NCI-H345 treated with DMSO at 0.1 percent for 48 hours (cell line): ENCODE measurements at regions not wholly inside any gene's neighbourhood (a gene's known extent, or its start where the extent isn't known, plus 50 kb on each side); places are given as distances from the start of the nearest gene placed in this dataset.

ENCODE experiments used
- DNase-seq: peaks from one replicate; lab custom pipeline; 2025; ENCODE audit not compliant: unreplicated experiment; lab: John Stamatoyannopoulos, UW

DNA sequence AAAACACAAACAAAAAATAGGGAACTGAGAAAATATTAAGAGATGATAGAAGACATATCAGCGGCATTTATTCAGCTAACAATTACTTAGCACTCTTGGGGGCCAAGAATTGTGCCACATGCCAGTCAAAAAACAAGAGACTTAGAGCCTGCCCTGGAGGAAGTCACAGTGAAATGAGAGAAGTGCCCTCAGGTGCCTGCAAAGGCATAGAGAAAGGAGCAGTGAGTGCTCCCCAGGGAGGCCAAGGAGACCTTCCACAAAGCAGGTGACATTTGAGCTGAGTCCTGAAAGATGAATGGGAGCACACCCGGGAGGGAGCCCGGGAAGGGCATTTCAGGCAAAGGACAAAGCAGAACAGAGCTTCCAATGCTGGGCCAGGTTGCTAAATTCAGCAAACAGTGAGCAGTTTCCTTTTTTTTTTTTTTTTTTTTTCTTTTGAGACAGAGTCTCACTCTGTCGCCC lies 184.7 kb upstream of the JARID2 start:
- DNase-seq, result peak; percentile 4

DNA sequence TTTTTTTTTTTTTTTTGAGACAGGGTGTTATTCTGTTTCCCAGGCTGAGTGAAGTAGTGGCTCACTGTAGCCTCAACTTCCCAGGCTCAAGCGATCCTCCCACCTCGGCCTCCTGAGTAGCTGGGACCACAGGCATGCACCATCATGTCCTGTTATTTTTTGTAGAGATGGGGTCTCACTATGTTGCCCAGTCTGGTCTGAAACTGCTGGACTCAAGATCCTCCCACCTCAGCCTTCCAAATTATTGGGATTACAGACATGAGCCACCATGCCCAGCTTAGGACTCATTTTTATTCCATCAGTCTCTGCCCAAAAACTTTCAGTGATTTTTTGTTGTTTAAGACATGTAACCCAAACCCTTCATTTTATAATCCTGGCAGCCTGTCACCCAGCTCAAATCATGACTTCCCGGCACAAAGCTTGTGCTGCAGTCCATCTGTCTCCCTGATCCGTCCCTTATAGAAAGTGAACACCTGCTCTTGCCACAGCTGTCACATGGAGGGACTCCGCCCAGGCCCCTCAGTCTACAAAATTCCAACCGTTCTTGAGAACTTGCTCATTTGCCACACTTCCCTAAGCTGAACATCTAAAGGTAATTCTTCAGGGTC lies 183.9 kb upstream of the JARID2 start:
- no peak for DNase-seq

DNA sequence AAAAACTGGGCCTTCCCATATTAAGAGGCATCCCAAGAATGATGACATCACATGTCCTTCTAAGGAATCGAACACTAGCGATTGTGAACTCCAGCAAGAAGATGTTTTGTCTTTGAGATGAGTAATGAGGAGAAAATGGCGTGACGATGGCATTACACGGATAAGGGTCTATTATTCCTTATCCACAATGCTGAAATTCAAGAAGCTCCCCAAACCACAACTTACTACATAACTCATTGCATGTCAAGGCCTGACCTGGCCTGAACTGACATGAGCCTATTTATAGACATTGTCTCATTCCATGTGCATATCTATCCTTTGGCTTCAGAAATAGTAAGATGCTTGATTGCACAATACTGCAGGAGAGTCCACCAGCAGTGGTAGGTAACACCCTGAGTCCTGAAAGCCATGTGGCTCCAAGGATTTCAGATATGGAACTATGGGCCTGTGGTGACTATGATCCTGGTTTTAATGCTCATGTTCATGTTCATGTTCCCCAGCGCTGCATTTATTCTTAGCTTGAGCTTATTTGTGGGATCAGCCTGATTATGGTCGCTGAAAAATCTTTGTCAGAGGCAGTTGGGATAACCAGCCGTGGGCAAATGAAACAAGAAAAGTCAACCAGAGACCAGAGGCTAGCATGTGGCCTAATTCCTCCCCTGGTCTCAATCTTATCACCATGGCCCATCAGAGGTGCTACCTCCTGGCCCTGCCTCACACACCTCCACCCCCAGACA lies 183.2 kb upstream of the JARID2 start:
- no peak for DNase-seq

DNA sequence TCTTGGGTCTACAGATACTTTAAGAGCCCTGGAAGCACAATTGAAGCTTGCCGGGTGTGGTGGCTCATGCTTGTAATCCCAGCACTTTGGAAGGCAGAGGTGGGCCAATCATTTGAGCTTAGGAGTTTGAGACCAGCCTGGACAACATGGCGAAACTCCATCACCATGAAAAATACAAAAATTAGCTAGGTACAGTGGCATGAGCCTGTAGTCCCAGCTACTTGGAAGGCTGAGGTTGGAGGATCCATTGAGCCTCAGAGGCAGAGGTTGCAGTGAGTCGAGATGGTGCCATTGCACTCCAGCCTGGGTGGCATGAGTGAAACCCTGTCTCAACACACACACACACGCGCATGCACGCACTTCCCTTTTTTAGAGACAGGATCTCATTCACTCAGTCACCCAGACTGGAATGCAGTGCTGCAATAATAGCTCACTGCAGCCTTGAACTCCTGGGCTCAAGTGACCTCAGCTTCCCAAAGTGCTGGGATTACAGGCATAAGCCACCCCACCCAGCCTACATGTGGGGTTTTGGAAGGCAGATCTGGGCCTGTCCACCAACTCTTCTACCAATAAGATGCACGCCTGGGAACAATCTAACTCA lies 182.5 kb upstream of the JARID2 start:
- no peak for DNase-seq

DNA sequence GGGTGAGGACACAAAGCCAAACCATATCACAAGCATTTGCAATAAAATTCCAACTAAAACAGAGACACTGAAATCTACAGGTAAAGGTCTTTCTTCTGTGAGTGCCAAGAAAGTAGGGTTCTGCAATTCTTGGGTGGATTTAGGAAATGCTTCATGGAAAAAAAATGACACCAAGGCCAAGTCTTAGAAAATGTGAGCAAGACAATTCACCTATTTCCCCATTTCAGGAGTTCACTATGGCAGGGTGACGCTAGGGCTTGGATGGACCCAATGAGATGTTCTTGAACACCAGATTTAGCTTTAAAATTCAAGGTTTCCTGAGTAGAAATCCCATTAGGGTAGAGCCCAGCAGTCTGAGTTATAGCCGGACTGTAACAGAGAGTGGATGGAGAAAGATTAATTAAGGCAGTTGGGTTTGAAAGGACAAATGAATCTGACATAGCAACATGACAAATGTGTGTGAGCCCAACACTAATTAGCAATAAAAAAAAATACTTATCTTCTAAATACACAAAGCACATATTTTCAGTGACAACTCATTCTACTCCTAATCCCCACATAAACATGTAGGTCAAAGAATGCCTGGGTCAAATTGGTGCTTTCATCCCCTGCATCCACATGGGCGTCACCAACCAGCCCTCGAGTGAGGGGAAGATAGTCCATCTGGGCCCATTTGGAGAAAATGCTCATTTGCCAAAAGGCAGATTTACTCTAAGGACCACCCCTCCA lies 180.4 kb upstream of the JARID2 start:
- no peak for DNase-seq

DNA sequence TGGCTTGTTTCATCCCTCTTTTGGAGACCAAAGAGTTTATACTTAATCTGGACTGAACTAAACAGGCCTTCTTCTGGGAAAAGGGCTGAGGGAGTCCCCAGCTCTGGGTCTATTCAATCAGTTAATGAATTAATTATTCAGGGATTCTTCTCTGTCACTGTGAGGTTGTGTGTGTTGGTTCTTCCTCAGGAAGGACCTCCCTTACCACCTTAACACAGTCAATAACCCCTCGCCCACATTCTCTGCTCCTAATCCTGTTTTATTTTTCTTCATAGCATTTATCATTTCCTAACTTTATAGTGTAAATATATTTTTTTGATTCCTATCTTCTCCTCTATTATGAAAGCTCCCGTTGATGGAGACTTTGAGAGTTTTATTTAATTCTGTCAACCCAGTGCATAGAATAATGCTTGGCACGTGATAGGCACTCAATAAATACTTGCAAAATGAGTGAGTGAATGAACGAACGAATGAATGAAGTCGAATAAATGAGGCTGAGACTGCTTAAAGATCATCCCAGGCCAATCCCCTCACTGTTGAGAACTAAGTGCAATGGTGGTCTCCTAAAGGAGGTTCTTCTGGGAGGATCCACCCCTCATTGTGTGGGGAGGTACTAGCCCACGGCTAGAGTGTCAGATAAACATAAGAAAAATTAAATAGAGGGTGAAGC lies 179.6 kb upstream of the JARID2 start:
- no peak for DNase-seq

DNA sequence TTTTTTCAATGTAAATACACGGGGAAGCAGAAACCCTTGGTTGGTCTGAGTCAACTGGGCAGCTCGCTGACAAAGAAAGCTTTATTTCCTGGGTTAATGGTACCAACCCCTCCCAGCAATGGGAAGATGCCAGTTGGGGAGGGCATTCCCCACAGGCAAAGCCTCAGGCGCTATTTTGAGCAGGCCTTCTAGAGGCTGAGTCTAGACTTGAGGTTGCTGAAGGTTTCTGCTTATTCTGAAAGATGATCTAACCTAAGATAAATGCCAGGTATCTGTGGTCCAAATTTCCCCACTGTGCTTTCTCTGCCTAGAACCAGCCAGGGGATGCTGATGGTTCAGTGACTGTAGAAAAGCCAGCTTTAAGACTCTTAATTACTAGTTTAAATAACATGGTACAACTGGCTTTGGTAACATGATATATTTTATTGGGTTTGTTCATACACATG lies 172.5 kb upstream of the JARID2 start:
- no peak for DNase-seq

DNA sequence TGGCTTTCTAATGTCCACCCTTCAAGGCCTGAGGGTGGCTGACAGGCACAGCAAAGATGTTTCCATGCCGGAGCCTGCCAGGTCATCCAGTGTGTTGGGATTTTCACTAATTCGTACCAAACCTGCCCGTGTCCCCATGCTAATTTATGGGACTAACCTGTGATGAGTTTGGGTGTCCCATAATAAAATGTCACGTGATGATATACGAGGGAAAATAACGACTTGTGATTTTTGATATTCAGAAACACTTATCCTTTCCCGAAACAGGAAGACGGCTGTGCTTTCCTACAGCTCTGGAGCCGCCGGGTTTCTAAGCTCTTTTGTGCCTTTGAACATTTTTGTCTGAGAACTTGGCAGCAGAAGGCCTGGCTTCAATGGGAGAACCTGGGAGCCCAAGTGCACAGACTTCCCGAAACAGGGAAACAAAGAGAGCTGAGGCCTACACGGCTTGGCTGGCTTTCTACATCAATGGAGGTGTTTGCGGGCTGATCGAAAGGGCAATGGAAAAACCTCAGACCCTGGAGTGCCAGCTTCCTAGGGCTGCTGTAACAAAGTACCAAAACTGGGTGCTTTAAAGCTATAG lies 171.9 kb upstream of the JARID2 start:
- no peak for DNase-seq

DNA sequence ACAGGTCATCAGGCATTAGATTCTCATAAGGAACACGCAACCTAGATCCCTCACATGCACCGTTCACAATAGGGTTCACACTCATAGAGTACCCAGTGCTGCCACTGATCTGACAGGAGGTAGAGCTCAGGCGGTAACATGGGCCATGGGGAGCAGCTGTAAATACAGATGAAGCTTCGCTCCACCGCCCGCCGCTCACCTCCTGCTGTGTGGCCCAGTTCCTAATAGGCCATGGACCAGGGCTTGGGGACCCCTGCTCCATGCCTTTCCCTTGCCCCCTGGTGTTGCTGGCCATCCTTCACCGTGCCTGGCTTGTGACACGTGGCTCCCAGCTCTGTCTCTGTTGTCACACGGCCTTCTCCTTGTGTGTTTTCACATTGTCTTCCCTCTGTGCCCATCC lies 171.1 kb upstream of the JARID2 start:
- no peak for DNase-seq

DNA sequence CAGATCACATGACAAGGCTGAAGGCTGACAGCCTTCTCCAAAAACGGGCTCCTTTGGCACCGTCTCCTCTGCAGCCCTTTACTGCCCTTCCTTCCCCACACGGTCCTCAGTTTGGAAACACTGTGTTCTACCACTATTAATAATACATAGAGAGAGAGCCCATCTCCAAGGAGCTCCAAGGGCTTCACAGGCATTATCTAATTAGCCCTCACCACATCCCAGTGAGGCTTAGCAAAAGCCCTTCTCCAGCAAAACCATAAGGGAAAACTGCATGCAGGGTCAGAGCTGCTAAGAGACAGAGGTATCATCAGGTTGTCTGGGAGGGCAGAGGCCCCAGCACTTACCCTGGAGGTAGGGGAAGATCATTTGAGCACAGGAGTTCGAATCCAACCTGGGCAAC lies 169.3 kb upstream of the JARID2 start:
- no peak for DNase-seq

DNA sequence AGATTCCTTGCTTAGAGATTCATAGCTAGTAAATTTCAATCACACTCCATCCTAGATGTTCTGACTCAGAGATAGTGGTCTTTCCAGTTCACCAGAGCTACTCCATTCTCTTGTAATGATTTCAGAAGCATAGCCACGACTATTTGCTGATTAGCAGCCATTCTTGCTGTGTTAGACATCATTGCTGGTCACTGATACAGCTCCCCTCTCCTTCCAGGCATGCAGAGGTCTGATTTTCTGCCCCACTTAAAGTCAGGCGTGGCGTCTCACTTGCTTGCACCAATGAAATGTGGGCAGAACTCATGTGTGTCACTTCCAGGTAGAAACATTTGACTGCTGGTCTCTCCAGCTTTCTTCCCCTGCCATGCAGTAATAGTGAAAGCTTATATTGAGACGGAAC lies 168.9 kb upstream of the JARID2 start:
- no peak for DNase-seq

DNA sequence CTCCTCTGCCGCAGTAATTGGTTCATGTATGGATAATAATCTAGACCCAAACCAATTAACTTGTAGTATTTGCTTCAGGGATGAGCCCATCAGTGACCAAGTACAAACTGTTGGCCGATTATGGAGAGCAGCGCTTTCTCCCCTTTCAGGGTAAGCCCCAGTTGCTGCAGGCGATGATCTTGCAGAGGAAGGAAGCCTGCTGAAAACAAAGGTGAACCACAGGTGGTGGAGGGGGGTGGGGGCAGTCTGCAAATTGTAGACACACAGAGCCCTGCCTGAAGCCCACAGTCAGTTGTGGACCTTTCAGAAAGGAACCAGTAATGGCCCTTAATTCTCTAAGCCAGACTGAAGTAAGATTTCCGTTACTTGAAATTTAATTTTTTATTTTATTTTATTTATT lies 167.9 kb upstream of the JARID2 start:
- no peak for DNase-seq

DNA sequence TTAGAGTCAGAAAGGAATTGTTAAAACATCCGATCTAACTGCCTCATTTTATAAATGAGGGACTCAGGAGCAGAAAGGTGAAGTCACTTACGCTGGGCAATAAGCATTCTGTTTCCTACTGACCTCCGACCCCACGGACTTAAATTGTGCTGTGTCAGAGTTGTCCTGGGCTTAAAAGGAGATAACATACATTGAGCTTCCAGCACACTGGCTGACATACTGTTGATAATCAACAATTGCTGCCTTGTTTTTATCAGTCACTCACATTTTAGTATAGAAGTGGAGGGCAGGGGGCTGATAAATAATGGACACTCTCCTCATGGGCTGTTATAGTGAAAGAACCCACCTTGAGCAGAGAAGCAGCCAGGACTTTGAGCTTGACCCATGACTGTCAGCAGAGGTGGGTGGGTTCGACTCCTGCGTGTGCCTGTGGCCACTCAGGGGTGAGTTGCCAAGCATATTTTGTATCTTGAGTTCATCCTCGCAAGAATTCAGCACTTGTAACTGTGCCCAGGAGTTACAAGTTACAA lies 166.5 kb upstream of the JARID2 start:
- no peak for DNase-seq

DNA sequence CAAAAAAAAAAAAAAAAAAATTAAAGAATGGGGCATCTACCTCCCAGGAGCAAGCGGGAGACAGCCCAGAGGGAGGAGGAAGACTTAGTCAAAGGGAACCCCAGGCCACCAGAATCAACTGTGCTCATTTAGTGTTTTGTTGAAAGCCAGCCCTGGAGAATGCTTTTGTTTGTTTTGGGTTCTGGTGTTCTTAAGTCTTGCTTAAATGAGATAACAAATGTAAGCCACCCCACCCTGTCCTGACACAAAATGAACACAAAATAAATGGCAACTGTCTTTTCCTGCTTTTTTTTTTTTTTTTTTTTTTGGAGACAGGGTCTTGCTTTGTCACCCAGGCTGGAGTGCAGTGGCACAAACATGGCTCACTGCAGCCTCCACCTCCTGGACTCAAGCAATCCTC lies 165.0 kb upstream of the JARID2 start:
- no peak for DNase-seq

DNA sequence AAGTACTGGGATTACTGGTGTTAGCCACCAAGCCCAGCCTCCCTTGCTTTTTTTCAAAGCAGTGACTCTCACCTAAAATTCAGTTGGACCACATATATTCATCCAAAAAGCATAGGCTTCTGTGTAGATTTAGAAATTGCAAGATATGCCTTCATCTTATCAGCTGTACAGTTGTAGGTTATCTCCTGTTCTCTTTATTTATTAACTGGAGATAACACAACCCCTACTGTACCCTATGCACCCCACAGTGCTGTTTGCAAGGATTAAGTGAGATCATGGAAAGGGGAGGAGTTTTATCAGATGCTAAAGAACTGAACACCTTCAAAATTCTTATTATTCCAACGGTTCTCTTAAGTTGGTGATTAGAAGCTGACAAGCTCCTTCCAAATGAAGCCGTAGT lies 164.4 kb upstream of the JARID2 start:
- no peak for DNase-seq

DNA sequence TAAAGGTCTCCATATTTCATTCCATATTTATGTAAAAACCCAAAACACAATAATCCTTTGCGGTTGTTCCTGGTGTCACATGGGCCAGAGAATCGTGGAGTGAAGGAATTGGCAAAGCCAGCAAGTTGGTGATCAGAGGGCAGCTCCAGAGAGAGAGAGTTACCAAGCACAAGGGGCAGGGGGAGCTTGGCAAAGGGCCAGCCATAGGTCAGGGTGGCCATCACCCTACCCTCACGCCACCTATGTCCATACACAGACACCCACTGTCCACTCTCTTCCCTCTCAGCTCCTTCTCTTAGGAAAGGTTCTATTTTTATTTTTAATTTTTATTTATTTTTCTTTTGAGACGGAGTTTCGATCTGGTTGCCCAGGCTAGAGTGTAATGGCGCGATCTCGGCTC lies 163.2 kb upstream of the JARID2 start:
- no peak for DNase-seq

DNA sequence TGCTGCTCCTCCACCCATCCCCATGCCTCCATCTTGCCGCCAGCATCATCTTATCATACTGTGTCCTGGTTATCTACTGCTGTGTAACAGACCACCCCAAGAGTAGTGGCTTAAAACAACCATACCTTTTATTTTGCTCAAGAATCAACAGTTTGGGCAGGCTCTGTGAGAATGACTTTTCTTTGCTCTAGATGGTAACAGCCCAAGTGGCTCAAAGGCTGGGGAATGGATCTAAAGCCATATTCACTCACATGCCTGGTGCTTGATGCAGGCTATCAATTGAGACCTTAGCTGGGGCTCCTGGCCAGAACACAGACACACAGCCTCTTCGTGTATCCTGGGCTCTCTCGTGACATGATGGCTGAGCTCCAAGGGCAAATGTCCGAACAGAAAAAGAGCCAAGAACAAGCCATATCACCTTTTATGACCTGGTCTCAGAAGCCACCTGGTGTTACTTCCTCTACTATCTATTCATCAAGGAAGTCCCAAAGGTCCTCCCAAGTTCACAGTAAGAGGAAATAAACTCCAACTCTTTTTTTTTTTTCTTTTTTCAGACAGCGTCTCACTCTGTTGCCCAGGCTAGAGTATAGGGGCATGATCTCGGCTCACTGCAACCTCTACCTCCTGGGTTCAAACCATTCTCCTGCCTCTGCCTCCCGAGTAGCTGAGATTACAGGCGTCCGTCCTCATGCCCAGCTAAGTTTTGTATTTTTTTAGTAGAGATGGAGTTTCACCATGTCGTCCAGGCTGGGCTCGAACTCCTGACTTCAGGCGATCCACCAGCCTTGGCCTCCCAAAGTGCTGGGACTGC lies 159.3 kb upstream of the JARID2 start:
- no peak for DNase-seq

DNA sequence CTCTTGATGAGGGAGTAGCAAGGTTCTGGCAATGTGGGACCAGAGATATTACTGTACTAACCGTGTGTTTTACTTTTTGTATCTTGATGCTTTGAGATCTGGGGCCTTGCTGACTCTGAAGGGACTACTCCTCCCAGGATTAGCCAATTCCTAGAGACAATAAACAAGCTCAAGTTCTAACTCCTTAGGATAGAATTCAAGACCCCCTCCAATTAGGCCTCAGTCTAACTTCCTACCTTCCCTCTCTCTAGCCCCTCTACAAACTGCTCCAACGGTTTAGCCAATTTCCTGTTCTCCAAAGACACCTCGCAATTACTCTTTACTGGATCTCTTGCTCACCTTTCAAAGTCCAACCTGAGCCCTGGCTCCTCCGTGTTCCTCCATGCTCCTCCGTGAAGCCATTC lies 158.7 kb upstream of the JARID2 start:
- DNase-seq, result no peak

DNA sequence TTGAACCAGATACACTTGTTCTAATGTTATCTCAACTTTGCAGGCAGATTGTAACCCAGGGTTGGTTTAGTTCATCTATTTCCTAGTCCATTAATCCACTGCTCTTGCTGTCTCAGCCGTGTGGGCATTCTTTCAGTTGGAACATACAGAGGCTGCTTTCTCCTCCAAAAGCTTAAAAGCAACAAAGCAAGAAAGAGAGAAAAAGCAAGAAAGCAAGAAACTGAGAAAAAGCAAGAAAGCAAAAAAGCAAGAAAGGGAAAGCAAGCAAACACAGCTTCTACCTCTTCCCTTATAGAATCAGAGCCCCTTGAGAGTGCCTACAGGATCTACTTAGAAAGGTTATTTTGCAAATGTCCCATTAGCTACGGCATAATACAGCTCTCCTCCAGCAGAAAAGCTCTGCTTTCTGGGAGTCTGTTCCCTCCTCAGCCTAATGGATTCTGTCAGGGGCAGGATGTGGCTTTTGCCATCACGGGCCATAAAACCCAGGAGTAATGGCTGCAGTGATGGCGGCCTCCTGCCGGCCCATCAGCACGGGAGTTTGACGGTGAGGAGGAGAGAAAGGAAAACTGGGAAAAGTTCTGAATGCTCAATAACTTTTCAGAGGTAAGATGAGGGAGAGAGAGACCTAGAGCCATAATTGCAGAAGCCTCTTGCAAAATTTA lies 156.8 kb upstream of the JARID2 start:
- no peak for DNase-seq
